ENCODE measurements at regions not wholly inside any gene's neighbourhood (a gene's known extent, or its start where the extent isn't known, plus 50 kb on each side); places are given as distances from the start of the nearest gene placed in this dataset.

DNA sequence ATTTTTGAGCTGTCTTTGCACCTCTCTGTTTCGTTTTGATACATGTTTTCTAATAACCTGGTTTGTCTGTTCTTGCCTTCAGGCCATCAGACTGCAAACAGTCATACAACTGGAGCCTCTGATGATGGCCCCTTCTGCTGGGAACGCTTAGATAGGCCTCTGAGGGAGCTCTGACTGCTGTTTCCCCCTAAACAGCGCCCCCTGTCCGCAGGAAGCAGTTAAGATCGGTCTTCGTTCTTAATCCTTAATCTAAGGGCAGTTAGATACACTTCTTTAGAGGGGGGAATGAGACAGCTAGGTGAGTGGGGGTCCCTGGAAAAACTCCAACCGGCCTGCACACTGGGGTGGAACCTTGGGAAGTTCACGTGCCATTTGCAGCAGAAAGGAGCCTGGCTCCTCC is 1338.8 kb upstream of the SEL1L start:
- H3K27me3 ChIP-seq (ENCODE audit: insufficient read depth, low read depth): no peaks in the 10 kb centered on the region
- no peak overlapping the region for H2AFZ ChIP-seq (ENCODE audit: low read depth)
- no peak overlapping the region for H3K27ac ChIP-seq

DNA sequence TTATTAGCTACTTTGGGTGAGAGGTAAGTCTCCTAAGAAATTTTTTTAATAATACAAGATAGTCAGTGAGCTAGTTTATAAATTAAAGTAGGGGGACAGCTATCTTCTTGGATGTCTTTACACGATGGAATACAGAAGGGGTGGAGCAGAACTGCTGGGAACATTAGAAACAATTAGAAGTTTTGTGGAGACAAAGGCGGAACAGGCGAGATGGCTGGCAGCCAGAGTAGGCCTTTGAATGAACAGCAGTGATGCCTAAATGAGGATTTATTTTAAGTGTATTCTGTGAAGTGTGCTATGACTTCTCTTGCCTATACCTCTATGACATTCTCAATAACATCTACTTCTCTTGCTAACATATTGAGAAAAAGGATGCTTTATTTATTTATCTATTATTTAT is 1345.3 kb upstream of the SEL1L start:
- Histone ChIP-seq H3K4me1 (ENCODE audit: low read depth, poor library complexity, severe bottlenecking) (no peaks in the 10 kb centered on the region), H3K36me3 (ENCODE audit: insufficient read depth) (no peaks in the 10 kb centered on the region), H3K79me2 (ENCODE audit: insufficient read depth, low read depth) (no peaks in the 10 kb centered on the region), H3K9ac (no peak overlapping the region), H3K4me3 (IDR thresholded peaks at IDR 0.05; ENCODE audit: insufficient read depth, low read depth, low read length) (no peak overlapping the region), H2AFZ (ENCODE audit: low read depth) (no peak overlapping the region), H3K27me3 (ENCODE audit: insufficient read depth, low read depth) (no peaks in the 10 kb centered on the region), H4K20me1 (ENCODE audit: insufficient read depth) (no peaks in the 10 kb centered on the region), H3K27ac (no peak overlapping the region), H3K4me2 (no peak overlapping the region)
- TF ChIP-seq, protein P1, sequence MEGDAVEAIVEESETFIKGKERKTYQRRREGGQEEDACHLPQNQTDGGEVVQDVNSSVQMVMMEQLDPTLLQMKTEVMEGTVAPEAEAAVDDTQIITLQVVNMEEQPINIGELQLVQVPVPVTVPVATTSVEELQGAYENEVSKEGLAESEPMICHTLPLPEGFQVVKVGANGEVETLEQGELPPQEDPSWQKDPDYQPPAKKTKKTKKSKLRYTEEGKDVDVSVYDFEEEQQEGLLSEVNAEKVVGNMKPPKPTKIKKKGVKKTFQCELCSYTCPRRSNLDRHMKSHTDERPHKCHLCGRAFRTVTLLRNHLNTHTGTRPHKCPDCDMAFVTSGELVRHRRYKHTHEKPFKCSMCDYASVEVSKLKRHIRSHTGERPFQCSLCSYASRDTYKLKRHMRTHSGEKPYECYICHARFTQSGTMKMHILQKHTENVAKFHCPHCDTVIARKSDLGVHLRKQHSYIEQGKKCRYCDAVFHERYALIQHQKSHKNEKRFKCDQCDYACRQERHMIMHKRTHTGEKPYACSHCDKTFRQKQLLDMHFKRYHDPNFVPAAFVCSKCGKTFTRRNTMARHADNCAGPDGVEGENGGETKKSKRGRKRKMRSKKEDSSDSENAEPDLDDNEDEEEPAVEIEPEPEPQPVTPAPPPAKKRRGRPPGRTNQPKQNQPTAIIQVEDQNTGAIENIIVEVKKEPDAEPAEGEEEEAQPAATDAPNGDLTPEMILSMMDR (conservative IDR thresholded peaks at IDR 0.05; ENCODE audit: low read depth, low read length): no peak

More for the DNA sequence above, 1338.8 kb upstream of the SEL1L start:
- Histone ChIP-seq H3K4me3 (IDR thresholded peaks at IDR 0.05; ENCODE audit: insufficient read depth, low read depth, low read length) (no peak overlapping the region), H3K36me3 (ENCODE audit: insufficient read depth) (no peaks in the 10 kb centered on the region), H4K20me1 (ENCODE audit: insufficient read depth) (no peaks in the 10 kb centered on the region), H3K4me1 (ENCODE audit: low read depth, poor library complexity, severe bottlenecking) (no peaks in the 10 kb centered on the region), H3K4me2 (no peak overlapping the region), H3K79me2 (ENCODE audit: insufficient read depth, low read depth) (no peaks in the 10 kb centered on the region), H3K9ac (no peak overlapping the region)
- TF ChIP-seq, protein P1 (conservative IDR thresholded peaks at IDR 0.05; ENCODE audit: low read depth, low read length): no peak

DNA sequence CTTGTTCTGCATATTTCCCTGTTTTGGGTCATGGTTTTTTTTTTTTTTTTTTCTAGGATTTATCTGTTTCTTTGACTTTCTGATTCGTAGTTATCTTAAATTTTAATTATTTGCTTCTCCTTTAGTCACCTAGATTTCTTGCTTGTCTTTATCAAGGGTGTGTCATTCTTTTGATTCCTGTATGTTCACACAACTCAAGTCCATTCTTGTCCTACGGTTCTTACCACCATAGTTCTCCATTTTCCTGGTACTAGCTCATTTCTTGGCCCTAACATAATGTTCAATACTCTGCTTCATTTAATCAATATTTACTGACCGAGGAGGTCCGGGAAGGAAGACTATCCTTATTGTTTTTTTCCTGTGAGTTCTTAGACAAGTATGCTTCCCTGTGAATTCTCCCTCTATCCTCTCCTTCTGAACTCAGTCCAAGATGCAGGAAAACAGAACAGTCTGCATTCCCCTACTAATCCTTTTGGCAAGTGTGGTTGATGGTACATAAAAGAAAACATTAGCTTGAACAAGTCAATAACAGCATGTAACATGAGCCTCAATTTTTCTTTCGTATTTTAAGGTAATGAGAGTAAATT is 1346.4 kb upstream of the SEL1L start:
- H3K4me3 ChIP-seq (IDR thresholded peaks at IDR 0.05; ENCODE audit: insufficient read depth, low read depth, low read length): no peak overlapping the region
- no peaks in the 10 kb centered on the region for H3K27me3 ChIP-seq (ENCODE audit: insufficient read depth, low read depth)
- H2AFZ ChIP-seq (ENCODE audit: low read depth): no peak overlapping the region
- H3K4me2 ChIP-seq: no peak overlapping the region
- H3K27ac ChIP-seq: no peak overlapping the region
- H3K79me2 ChIP-seq (ENCODE audit: insufficient read depth, low read depth): no peaks in the 10 kb centered on the region
- no peaks in the 10 kb centered on the region for H4K20me1 ChIP-seq (ENCODE audit: insufficient read depth)
- no peaks in the 10 kb centered on the region for H3K4me1 ChIP-seq (ENCODE audit: low read depth, poor library complexity, severe bottlenecking)
- TF ChIP-seq, protein P1 (conservative IDR thresholded peaks at IDR 0.05; ENCODE audit: low read depth, low read length): no peak
- H3K36me3 ChIP-seq (ENCODE audit: insufficient read depth): no peaks in the 10 kb centered on the region
- H3K9ac ChIP-seq: no peak overlapping the region

DNA sequence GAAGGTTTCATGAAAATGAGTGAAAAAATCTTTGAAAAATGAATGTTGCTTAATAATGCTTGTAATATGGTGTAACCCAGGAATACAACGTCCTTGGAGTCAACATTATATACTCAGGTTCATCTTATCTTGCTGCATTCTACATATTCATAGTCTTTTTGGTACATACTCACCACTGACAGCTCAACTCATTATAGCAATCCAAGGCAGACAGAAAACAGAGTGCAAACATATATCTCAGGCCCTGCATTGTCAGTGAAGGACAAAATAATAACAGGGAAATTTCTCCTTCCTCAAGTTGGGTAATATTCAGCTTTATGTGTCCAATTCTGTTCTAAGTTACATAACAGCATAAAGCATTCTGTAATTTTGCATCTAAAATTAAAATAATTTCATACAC is 1353.0 kb upstream of the SEL1L start:
- Histone ChIP-seq H3K27ac (no peak overlapping the region), H3K27me3 (ENCODE audit: insufficient read depth, low read depth) (no peaks in the 10 kb centered on the region), H2AFZ (ENCODE audit: low read depth) (no peak overlapping the region), H3K4me2 (no peak overlapping the region), H3K9ac (no peak overlapping the region), H4K20me1 (ENCODE audit: insufficient read depth) (no peaks in the 10 kb centered on the region), H3K79me2 (ENCODE audit: insufficient read depth, low read depth) (no peaks in the 10 kb centered on the region), H3K4me3 (IDR thresholded peaks at IDR 0.05; ENCODE audit: insufficient read depth, low read depth, low read length) (no peak overlapping the region), H3K36me3 (ENCODE audit: insufficient read depth) (no peaks in the 10 kb centered on the region), H3K4me1 (ENCODE audit: low read depth, poor library complexity, severe bottlenecking) (no peaks in the 10 kb centered on the region)
- TF ChIP-seq, protein P1 (conservative IDR thresholded peaks at IDR 0.05; ENCODE audit: low read depth, low read length): no peak
